ENCODE measurements at regions not wholly inside any gene's neighbourhood (a gene's known extent, or its start where the extent isn't known, plus 50 kb on each side); places are given as distances from the start of the nearest gene placed in this dataset.

DNA sequence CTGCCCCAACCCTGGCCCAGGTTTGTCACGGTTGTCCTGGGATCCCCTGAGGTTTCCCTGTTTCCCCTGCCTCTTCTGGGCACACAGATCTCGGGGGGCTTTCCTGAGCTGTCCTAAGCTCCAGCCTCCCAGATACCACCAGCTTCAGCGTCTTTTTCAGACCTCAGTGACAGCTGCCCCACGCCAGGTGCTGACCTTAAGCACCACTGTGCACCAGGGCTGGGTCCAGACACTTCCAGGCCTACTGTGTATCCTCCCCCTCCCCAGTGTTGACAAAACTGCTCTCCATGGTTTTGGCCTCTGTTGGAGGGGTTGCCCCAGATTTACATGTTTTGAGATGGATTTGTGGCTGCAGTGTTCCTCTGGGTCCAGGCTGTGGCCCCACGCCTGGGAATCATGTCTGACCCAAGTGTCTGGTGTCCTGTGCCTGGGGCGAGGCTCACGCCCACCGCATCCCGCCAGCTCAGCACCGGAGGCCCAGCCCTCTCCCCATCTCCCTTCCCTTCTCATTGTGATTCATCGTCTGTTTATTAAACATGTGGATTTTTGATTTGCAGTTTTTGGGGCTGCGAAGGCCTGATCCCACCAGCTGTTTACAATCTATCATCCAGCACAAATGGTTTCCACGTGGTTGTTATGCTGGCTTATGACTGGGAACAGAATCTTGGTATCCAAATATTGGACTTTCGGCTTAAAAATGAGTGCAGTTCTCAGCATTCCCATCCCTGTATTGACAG is 82.1 kb downstream of the METRNL start:
- H3K4me3 ChIP-seq = no peak overlapping the region
- H3K9me3 ChIP-seq (ENCODE audit: low read depth) = no peaks in the 10 kb centered on the region
- H3F3A ChIP-seq (ENCODE audit: insufficient read depth) = peaks cover 12% of the 10 kb centered on the region
- 19 to 27% methylated on average over 14 of the region's 14 CpGs for WGBS, 2 experiments (ENCODE audit: low coverage in 1 of 2, low lambda C conversion rate in 2 of 2, missing lambda C conversion rate in 2 of 2)
- in situ Hi-C loops (cut with MboI) = no loop called here
- no peaks in the 10 kb centered on the region for H4K20me1 ChIP-seq (ENCODE audit: insufficient read depth)
- H3K9me2 ChIP-seq (ENCODE audit: insufficient read depth) = no peaks in the 10 kb centered on the region
- no peaks in the 10 kb centered on the region for H3K36me3 ChIP-seq (ENCODE audit: low read depth)
- DNase-seq = peak; percentile 89
- TF ChIP-seq EZH2phosphoT487 (IDR thresholded peaks at IDR 0.05; ENCODE audit: insufficient read depth, low read depth) (no peak), EZH2 (IDR thresholded peaks at IDR 0.05; ENCODE audit: insufficient read depth, poor library complexity, severe bottlenecking) (no peak)
- peaks cover 18% of the 10 kb centered on the region for H3K4me1 ChIP-seq (ENCODE audit: insufficient read depth)
- H3K9ac ChIP-seq = peak overlapping the region; percentile 64
- H3K79me2 ChIP-seq (ENCODE audit: insufficient read depth) = no peaks in the 10 kb centered on the region
- H3K27ac ChIP-seq = peak overlapping the region; percentile 63
- no peaks in the 10 kb centered on the region for H3K27me3 ChIP-seq (replicated peaks; ENCODE audit: insufficient read depth)
- peak overlapping the region; percentile 82 for H2AFZ ChIP-seq
- peak overlapping the region; percentile 79 for H3K4me2 ChIP-seq (ENCODE audit: unreplicated experiment)

DNA sequence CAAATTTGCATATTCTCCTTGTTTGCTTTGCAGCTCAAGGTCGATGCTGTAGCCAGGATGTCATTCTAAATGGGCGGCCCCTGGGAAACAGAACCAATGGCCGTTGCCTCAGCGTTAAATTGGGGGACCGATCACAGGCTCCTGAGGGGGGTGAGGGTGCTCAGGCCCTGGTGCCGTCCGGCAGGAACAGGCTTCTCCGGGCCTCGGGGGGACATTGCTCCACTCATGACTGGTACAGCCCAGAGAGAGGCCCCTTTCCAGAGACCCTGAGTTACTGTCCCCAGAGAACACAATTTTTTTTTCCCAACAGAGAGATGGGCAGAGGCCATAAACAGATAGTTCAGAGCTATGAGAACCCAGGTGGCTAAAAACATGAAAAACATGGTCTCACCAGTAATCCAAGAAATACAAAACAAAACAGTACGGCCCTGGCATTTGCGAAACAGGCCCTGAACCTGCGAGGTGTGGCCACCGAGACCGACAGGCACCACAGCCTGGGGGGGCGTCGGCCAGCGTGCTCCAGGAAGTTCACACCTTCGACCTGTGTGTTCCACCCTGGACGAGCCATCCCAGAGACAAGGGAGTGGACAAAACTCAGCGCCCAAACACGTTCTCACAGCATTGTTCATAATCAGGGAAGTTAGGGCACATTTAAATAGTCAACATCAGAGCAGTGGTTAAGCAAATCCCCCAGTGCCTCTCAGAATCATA is 82.8 kb downstream of the METRNL start:
- Histone ChIP-seq H3K36me3 (ENCODE audit: low read depth) (no peaks in the 10 kb centered on the region), H4K20me1 (ENCODE audit: insufficient read depth) (no peaks in the 10 kb centered on the region), H3K4me1 (ENCODE audit: insufficient read depth) (peaks cover 15% of the 10 kb centered on the region), H3K27me3 (replicated peaks; ENCODE audit: insufficient read depth) (no peaks in the 10 kb centered on the region), H3K27ac (peak overlapping the region; percentile 63), H3K4me2 (ENCODE audit: unreplicated experiment) (peak overlapping the region; percentile 79), H3F3A (ENCODE audit: insufficient read depth) (peaks cover 5% of the 10 kb centered on the region; the same call in 1 of the 2 replicates), H3K79me2 (ENCODE audit: insufficient read depth) (no peaks in the 10 kb centered on the region), H3K9me2 (ENCODE audit: insufficient read depth) (no peaks in the 10 kb centered on the region), H2AFZ (peak overlapping the region; percentile 82), H3K9ac (peak overlapping the region; percentile 64), H3K9me3 (ENCODE audit: low read depth) (no peaks in the 10 kb centered on the region), H3K4me3 (no peak overlapping the region)
- in situ Hi-C loops (cut with MboI) = no loop called here
- DNase-seq = no peak
- WGBS, 2 experiments (ENCODE audit: low coverage in 1 of 2, low lambda C conversion rate in 2 of 2, missing lambda C conversion rate in 2 of 2) = 47 to 54% methylated on average over 21 of the region's 21 CpGs
- TF ChIP-seq EZH2phosphoT487 (IDR thresholded peaks at IDR 0.05; ENCODE audit: insufficient read depth, low read depth) (no peak), EZH2 (IDR thresholded peaks at IDR 0.05; ENCODE audit: insufficient read depth, poor library complexity, severe bottlenecking) (no peak)

DNA sequence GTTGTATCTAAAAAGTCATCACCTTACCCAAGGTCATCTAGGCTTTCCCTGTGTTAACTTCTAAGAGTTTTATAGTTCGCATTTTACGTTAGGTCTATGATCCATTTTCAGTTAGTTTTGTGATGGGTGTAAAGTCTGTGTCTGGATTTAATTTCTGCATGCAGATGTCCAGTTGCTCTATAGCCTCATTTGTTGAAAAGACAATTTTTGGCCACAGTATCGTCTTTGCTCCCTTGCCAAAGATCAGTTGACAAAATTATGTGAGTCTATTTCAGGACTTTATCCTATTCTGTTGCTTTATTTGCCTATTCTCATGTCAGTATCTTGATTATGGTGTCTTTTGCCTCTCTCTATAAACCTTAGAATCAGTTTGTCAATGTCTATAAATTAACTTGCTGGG is 85.1 kb downstream of the METRNL start:
- Histone ChIP-seq H2AFZ (no peak overlapping the region), H3K4me1 (ENCODE audit: insufficient read depth) (peaks cover 15% of the 10 kb centered on the region), H3K9me3 (ENCODE audit: low read depth) (no peaks in the 10 kb centered on the region), H3K9ac (no peak overlapping the region), H3F3A (ENCODE audit: insufficient read depth) (no peaks in the 10 kb centered on the region), H3K36me3 (ENCODE audit: low read depth) (no peaks in the 10 kb centered on the region), H3K9me2 (ENCODE audit: insufficient read depth) (no peaks in the 10 kb centered on the region), H3K27ac (no peak overlapping the region), H3K4me3 (no peak overlapping the region), H4K20me1 (ENCODE audit: insufficient read depth) (no peaks in the 10 kb centered on the region), H3K4me2 (ENCODE audit: unreplicated experiment) (no peak overlapping the region), H3K79me2 (ENCODE audit: insufficient read depth) (no peaks in the 10 kb centered on the region), H3K27me3 (replicated peaks; ENCODE audit: insufficient read depth) (no peaks in the 10 kb centered on the region)
- no peak for DNase-seq
- 69 to 74% methylated on average over 3 of the region's 3 CpGs for WGBS, 2 experiments (ENCODE audit: low coverage in 1 of 2, low lambda C conversion rate in 2 of 2, missing lambda C conversion rate in 2 of 2)
- TF ChIP-seq EZH2phosphoT487 (IDR thresholded peaks at IDR 0.05; ENCODE audit: insufficient read depth, low read depth) (no peak), EZH2 (IDR thresholded peaks at IDR 0.05; ENCODE audit: insufficient read depth, poor library complexity, severe bottlenecking) (no peak)
- in situ Hi-C loops (cut with MboI) = no loop called here

DNA sequence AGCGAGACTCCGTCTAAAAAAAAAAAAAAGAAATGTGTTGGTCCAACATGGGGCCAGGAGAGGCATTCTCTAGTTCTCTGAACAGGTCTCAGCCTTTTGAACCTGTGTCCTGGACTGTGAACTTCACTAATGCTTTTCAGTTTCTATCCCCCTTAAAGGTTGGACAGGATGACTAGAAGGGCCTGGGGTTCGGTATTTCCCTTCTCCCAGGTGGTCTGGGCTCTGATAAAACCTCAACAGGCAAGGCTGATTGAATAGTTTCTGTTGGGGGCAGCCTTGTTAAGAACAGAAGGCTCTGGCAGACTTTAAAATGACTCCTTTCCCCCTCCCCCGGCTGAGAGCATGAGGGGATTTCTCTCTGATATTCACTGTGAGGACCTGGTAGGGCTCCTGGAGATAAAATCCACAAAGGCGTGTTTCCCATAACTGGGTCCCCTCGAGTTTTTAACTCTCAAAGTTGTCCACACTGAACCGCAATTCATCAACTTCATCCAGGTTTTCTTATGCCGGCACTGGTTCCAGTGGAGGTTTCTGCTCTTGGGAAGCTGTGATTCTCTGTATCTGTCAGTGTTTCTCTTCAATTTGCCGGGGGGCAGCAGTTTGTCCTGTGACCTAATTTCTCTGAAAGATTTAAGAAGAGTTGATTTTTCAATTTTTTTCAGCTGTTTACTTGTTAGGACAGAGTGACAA is 91.3 kb downstream of the METRNL start:
- in situ Hi-C loops (cut with MboI) = no loop called here
- Histone ChIP-seq H3K79me2 (ENCODE audit: insufficient read depth) (no peaks in the 10 kb centered on the region), H3K4me3 (no peak overlapping the region), H3K4me2 (ENCODE audit: unreplicated experiment) (no peak overlapping the region), H2AFZ (peak overlapping the region; percentile 83; the same call in 1 of the 2 replicates), H4K20me1 (ENCODE audit: insufficient read depth) (no peaks in the 10 kb centered on the region), H3K9me2 (ENCODE audit: insufficient read depth) (no peaks in the 10 kb centered on the region), H3K9ac (peak overlapping the region; percentile 64; the same call in 1 of the 2 replicates), H3K27me3 (replicated peaks; ENCODE audit: insufficient read depth) (no peaks in the 10 kb centered on the region), H3F3A (ENCODE audit: insufficient read depth) (no peaks in the 10 kb centered on the region), H3K27ac (no peak overlapping the region), H3K36me3 (ENCODE audit: low read depth) (no peaks in the 10 kb centered on the region), H3K4me1 (ENCODE audit: insufficient read depth) (peaks cover 9% of the 10 kb centered on the region), H3K9me3 (ENCODE audit: low read depth) (no peaks in the 10 kb centered on the region)
- TF ChIP-seq EZH2 (IDR thresholded peaks at IDR 0.05; ENCODE audit: insufficient read depth, poor library complexity, severe bottlenecking) = no peak
- TF ChIP-seq EZH2phosphoT487 (IDR thresholded peaks at IDR 0.05; ENCODE audit: insufficient read depth, low read depth) = no peak
- no peak for DNase-seq
- WGBS, 2 experiments (ENCODE audit: low coverage in 1 of 2, low lambda C conversion rate in 2 of 2, missing lambda C conversion rate in 2 of 2) = 72 to 73% methylated on average over 9 of the region's 9 CpGs

All from GM23248 (cell line).